ENCODE measurements at regions not wholly inside any gene's neighbourhood (a gene's known extent, or its start where the extent isn't known, plus 50 kb on each side); places are given as distances from the start of the nearest gene placed in this dataset.

GRCh38 chr4:175961604-175962003 is 104.0 kb upstream of the WDR17 start:
- H3K79me2 ChIP-seq (ENCODE audit: insufficient read depth, low read length) = no peaks in the 10 kb centered on the region
- no peak overlapping the region for H3K27ac ChIP-seq (ENCODE audit: low read depth in 1 of 2, low read length in 2 of 2)
- WGBS (ENCODE audit: insufficient coverage) = 100% methylated on average over 2 of the region's 4 CpGs
- no peaks in the 10 kb centered on the region for H4K20me1 ChIP-seq (ENCODE audit: insufficient read depth, low read length)
- DNase-seq = no peak
- TF ChIP-seq CTCF (IDR thresholded peaks at IDR 0.05) = no peak
- H2AFZ ChIP-seq (ENCODE audit: insufficient read depth, low read depth, low read length, poor library complexity, severe bottlenecking) = no peak overlapping the region
- H3K9me3 Mint-ChIP-seq = peaks cover 0 to 3% (median 0%) of the 10 kb centered on the region in 7 donors
- H3K4me3 ChIP-seq (replicated peaks in 1 of 3; ENCODE audit: low read depth in 2 of 3, low read length in 3 of 3) = no peak overlapping the region
- H3K4me1 Mint-ChIP-seq = no peaks in the 10 kb centered on the region
- H3K4me3 Mint-ChIP-seq = no peak overlapping the region
- no peaks in the 10 kb centered on the region for H3K27me3 ChIP-seq (ENCODE audit: control insufficient read depth in 2 of 2, insufficient read depth in 2 of 2, low read length in 2 of 2)
- no peaks in the 10 kb centered on the region for H3K36me3 Mint-ChIP-seq
- H3K9ac ChIP-seq (ENCODE audit: insufficient read depth, low read length, poor library complexity, severe bottlenecking) = no peak overlapping the region
- no peaks in the 10 kb centered on the region for H3K4me1 ChIP-seq (ENCODE audit: control insufficient read depth in 1 of 2, insufficient read depth in 2 of 2, low read length in 2 of 2)
- no peak overlapping the region for H3K4me2 ChIP-seq (replicated peaks; ENCODE audit: extremely low read depth, low read length, poor library complexity, severe bottlenecking)
- no peaks in the 10 kb centered on the region for H3K9me3 ChIP-seq (replicated peaks in 1 of 2; ENCODE audit: control insufficient read depth in 1 of 2, insufficient read depth in 1 of 2, low read length in 2 of 2)
- no peak overlapping the region for H3K27ac Mint-ChIP-seq
- no peaks in the 10 kb centered on the region for H3K36me3 ChIP-seq (replicated peaks in 1 of 2; ENCODE audit: control insufficient read depth in 1 of 2, insufficient read depth in 2 of 2, low read length in 2 of 2)
- intact Hi-C loops (cut with micrococcal nuclease) = no loop called here
- H3K27me3 Mint-ChIP-seq (ENCODE audit: low read depth in 3 of 3) = peaks cover 0 to 3% (median 0%) of the 10 kb centered on the region in 3 donors

- H3K9me3 ChIP-seq (replicated peaks in 1 of 2; ENCODE audit: control insufficient read depth in 1 of 2, insufficient read depth in 1 of 2, low read length in 2 of 2) = peaks cover 0 to 8% of the 10 kb centered on the region in 2 donors
- no peaks in the 10 kb centered on the region for H3K79me2 ChIP-seq (ENCODE audit: insufficient read depth, low read length)
- WGBS (ENCODE audit: insufficient coverage) = no CpG with 5 or more reads among the region's 3 CpGs
- Mint-ChIP-seq H3K4me1 (peaks cover 4% of the 10 kb centered on the region), H3K36me3 (no peaks in the 10 kb centered on the region), H3K27ac (no peak overlapping the region), H3K27me3 (ENCODE audit: low read depth in 3 of 3) (peaks cover 4 to 6% (median 5%) of the 10 kb centered on the region in 3 donors), H3K9me3 (peaks cover 0 to 14% (median 3%) of the 10 kb centered on the region in 7 donors), H3K4me3 (no peak overlapping the region)
- no peaks in the 10 kb centered on the region for H3K4me1 ChIP-seq (ENCODE audit: control insufficient read depth in 1 of 2, insufficient read depth in 2 of 2, low read length in 2 of 2)
- no peak overlapping the region for H3K4me3 ChIP-seq (replicated peaks in 1 of 3; ENCODE audit: low read depth in 2 of 3, low read length in 3 of 3)
- no peak overlapping the region for H3K27ac ChIP-seq (ENCODE audit: low read depth in 1 of 2, low read length in 2 of 2)
- H3K27me3 ChIP-seq (ENCODE audit: control insufficient read depth in 2 of 2, insufficient read depth in 2 of 2, low read length in 2 of 2) = no peaks in the 10 kb centered on the region
- H3K36me3 ChIP-seq (replicated peaks in 1 of 2; ENCODE audit: control insufficient read depth in 1 of 2, insufficient read depth in 2 of 2, low read length in 2 of 2) = no peaks in the 10 kb centered on the region
- H4K20me1 ChIP-seq (ENCODE audit: insufficient read depth, low read length) = no peaks in the 10 kb centered on the region
- no peak overlapping the region for H2AFZ ChIP-seq (ENCODE audit: insufficient read depth, low read depth, low read length, poor library complexity, severe bottlenecking)
- no peak overlapping the region for H3K4me2 ChIP-seq (replicated peaks; ENCODE audit: extremely low read depth, low read length, poor library complexity, severe bottlenecking)
- no peak for DNase-seq
- no peak for TF ChIP-seq CTCF (IDR thresholded peaks at IDR 0.05)
- H3K9ac ChIP-seq (ENCODE audit: insufficient read depth, low read length, poor library complexity, severe bottlenecking) = no peak overlapping the region
- intact Hi-C loops (cut with micrococcal nuclease) = no loop called here
Observed at GRCh38 chr4:175970072-175970471, 95.6 kb upstream of the WDR17 start.

Measured in CD14-positive monocyte (primary cell).